ENCODE measurements at regions not wholly inside any gene's neighbourhood (a gene's known extent, or its start where the extent isn't known, plus 50 kb on each side); places are given as distances from the start of the nearest gene placed in this dataset.

DNA sequence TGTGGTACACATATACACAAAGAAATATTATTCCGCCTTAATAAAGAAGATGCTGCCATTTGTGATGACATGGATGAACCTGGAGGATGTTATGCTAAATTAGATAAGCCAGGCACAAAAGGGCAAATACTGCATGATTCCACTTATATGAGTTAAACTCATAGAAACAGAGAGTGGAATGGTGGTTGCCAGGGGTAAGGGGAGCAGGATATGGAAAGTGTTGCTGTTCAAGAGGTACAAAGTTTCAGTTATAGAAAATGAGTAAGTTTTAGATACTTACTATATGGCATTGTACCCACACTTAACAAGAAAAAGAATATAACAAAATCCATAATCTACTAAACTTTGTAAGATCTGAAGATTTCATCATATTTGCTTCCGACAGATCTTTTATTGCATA, 252.2 kb downstream of the SYK start:
- TF ChIP-seq, protein P1, sequence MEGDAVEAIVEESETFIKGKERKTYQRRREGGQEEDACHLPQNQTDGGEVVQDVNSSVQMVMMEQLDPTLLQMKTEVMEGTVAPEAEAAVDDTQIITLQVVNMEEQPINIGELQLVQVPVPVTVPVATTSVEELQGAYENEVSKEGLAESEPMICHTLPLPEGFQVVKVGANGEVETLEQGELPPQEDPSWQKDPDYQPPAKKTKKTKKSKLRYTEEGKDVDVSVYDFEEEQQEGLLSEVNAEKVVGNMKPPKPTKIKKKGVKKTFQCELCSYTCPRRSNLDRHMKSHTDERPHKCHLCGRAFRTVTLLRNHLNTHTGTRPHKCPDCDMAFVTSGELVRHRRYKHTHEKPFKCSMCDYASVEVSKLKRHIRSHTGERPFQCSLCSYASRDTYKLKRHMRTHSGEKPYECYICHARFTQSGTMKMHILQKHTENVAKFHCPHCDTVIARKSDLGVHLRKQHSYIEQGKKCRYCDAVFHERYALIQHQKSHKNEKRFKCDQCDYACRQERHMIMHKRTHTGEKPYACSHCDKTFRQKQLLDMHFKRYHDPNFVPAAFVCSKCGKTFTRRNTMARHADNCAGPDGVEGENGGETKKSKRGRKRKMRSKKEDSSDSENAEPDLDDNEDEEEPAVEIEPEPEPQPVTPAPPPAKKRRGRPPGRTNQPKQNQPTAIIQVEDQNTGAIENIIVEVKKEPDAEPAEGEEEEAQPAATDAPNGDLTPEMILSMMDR (IDR thresholded peaks at IDR 0.05): no peak
- no peak for TF ChIP-seq POLR2A (IDR thresholded peaks at IDR 0.05)

All from breast epithelium (tissue), 3 donors.